HG02981 (cell line): ENCODE measurements at regions not wholly inside any gene's neighbourhood (a gene's known extent, or its start where the extent isn't known, plus 50 kb on each side); places are given as distances from the start of the nearest gene placed in this dataset.
"Not testable (repeated sequence)": the region's sequence is repeated elsewhere in the genome, so short reads cannot be mapped to it uniquely, and the experiment has no call there.

Experiments used
- ATAC-seq: cut with Tn5 transposase; IDR thresholded peaks from one replicate; pipeline ENCODE4 v1.9.1; 2021; ENCODE audit warnings: mild to moderate bottlenecking, moderate library complexity; ENCODE audit not compliant: unreplicated experiment

GRCh38 chr1:145484257-145484656, 58.9 kb upstream of the NBPF20 start:
- ATAC-seq, result not testable (repeated sequence)

- not testable (repeated sequence) for ATAC-seq
Observed at GRCh38 chr1:145482214-145482860, 56.9 kb upstream of the NBPF20 start.

GRCh38 chr1:145475962-145476361, 50.6 kb upstream of the NBPF20 start:
- ATAC-seq, result not testable (repeated sequence)

GRCh38 chr1:145475369-145475915, 50.0 kb upstream of the NBPF20 start:
- not testable (repeated sequence) for ATAC-seq
